ENCODE measurements at regions not wholly inside any gene's neighbourhood (a gene's known extent, or its start where the extent isn't known, plus 50 kb on each side); places are given as distances from the start of the nearest gene placed in this dataset.

- H3K4me1 Mint-ChIP-seq (ENCODE audit: low read depth): no peaks in the 10 kb centered on the region
- CTCF ChIA-PET: no interaction called here
- no peak for DNase-seq
These were observed 62.2 kb upstream of the SLC12A2 start for GRCh38 chr5:128021411-128021810.

More at GRCh38 chr5:128021411-128021810, 62.2 kb upstream of the SLC12A2 start:
- no peak for TF ChIP-seq CTCF (IDR thresholded peaks at IDR 0.05)
- Mint-ChIP-seq H3K27me3 (no peaks in the 10 kb centered on the region), H3K9me3 (no peaks in the 10 kb centered on the region), H3K4me3 (no peak overlapping the region), H3K36me3 (ENCODE audit: low read depth) (peaks cover 28% of the 10 kb centered on the region), H3K27ac (no peak overlapping the region)
- Histone ChIP-seq H3K4me1 (ENCODE audit: insufficient read depth, low read length) (no peaks in the 10 kb centered on the region), H3K9me3 (ENCODE audit: control insufficient read depth in 1 of 2, insufficient read depth in 1 of 2, low read length in 2 of 2) (no peaks in the 10 kb centered on the region), H3K27me3 (ENCODE audit: control insufficient read depth in 1 of 2, insufficient read depth in 2 of 2, low read length in 2 of 2) (no peaks in the 10 kb centered on the region), H3K27ac (ENCODE audit: low read depth in 1 of 2, low read length in 2 of 2) (no peak overlapping the region), H3K36me3 (ENCODE audit: insufficient read depth, low read length) (peaks cover 4% of the 10 kb centered on the region), H3K4me3 (ENCODE audit: low read length) (no peak overlapping the region)
- POLR2A ChIA-PET: no interaction called here
- intact Hi-C loops (cut with DNase I, micrococcal nuclease): no loop called here
- no peak for ATAC-seq (ENCODE audit: poor library complexity)
